ENCODE measurements at regions not wholly inside any gene's neighbourhood (a gene's known extent, or its start where the extent isn't known, plus 50 kb on each side); places are given as distances from the start of the nearest gene placed in this dataset.

DNA sequence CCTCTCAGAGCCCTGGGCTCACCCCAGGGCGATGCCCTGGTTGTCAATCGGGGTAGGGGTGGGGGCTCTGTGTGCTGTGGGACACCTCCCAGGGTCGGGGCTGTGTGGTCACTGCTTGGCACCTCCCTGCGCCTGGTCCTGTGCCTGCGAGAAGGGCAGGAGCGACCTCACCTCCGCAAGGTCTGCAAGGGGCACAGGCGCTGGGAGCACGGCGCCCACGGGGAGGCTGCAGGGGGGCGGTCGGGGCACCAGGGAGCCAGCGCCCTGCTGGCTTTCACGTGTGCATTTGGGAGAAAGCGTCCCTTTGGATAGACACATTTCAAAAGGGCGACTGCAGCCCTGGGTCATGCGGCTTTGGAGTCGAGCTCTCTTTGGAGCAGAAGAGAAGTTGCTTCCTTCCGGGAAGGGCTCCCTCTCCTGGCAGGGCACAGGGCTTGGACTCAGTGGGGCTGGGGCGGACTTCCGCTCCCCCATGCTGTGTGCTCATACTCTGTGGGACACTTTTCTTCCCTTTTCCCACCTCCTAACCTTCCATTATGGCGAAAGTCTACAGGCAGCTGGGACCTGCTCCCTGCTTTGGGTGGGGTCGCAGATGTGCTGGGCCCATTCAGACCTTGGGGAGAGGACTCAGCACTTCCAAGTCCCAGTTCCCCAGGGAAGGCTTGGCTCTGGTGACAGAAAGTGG is 52.9 kb upstream of the SLC28A3 start:
- CTCF ChIA-PET = interaction anchor here (0.7 to 1.4 kb wide), 2 partner anchors 283 to 1217 kb away, joined by 3 to 8 read pairs; no protein-coding TSS in a partner anchor
- Histone ChIP-seq H3K27me3 (ENCODE audit: control insufficient read depth, insufficient read depth, low read length) (no peaks in the 10 kb centered on the region), H3K9me3 (ENCODE audit: control insufficient read depth, insufficient read depth, low read length) (no peaks in the 10 kb centered on the region), H3K4me3 (ENCODE audit: low read depth, low read length) (no peak overlapping the region), H3K27ac (ENCODE audit: low read depth, low read length) (no peak overlapping the region)
- TF ChIP-seq, protein P1, sequence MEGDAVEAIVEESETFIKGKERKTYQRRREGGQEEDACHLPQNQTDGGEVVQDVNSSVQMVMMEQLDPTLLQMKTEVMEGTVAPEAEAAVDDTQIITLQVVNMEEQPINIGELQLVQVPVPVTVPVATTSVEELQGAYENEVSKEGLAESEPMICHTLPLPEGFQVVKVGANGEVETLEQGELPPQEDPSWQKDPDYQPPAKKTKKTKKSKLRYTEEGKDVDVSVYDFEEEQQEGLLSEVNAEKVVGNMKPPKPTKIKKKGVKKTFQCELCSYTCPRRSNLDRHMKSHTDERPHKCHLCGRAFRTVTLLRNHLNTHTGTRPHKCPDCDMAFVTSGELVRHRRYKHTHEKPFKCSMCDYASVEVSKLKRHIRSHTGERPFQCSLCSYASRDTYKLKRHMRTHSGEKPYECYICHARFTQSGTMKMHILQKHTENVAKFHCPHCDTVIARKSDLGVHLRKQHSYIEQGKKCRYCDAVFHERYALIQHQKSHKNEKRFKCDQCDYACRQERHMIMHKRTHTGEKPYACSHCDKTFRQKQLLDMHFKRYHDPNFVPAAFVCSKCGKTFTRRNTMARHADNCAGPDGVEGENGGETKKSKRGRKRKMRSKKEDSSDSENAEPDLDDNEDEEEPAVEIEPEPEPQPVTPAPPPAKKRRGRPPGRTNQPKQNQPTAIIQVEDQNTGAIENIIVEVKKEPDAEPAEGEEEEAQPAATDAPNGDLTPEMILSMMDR (IDR thresholded peaks at IDR 0.05; ENCODE audit: low read depth, low read length) = no peak
- no peak for DNase-seq (ENCODE audit: low read depth, low spot score)
- POLR2A ChIA-PET = no interaction called here

DNA sequence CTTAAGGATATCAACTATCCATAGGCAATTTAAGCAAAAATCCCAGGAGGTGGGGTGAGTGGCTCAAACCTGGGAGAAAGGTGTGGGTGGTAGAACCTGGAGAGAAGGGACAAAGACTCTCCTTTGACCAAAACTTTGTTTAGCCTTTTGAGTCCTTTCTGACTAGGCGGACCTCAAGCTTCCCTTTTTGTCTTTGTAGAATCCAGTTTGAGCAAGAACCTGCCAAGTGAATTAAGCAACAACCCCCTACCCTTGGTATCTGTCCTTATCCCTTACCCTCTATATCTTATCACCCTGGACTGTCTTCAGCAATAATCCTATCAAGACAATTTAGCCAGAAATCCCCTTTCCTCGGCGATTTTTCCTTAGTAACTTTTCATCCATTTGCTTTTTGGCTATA is 53.5 kb upstream of the SLC28A3 start:
- H3K9me3 ChIP-seq (ENCODE audit: control insufficient read depth, insufficient read depth, low read length) = no peaks in the 10 kb centered on the region
- DNase-seq (ENCODE audit: low read depth, low spot score) = no peak
- TF ChIP-seq, protein P1 (IDR thresholded peaks at IDR 0.05; ENCODE audit: low read depth, low read length) = no peak
- no peaks in the 10 kb centered on the region for H3K27me3 ChIP-seq (ENCODE audit: control insufficient read depth, insufficient read depth, low read length)
- ChIA-PET CTCF (interaction anchor here (0.5 to 1.4 kb wide), 2 partner anchors 24 to 1216 kb away, joined by 3 to 8 read pairs; no protein-coding TSS in a partner anchor), POLR2A (no interaction called here)
- H3K4me3 ChIP-seq (ENCODE audit: low read depth, low read length) = no peak overlapping the region
- no peak overlapping the region for H3K27ac ChIP-seq (ENCODE audit: low read depth, low read length)

DNA sequence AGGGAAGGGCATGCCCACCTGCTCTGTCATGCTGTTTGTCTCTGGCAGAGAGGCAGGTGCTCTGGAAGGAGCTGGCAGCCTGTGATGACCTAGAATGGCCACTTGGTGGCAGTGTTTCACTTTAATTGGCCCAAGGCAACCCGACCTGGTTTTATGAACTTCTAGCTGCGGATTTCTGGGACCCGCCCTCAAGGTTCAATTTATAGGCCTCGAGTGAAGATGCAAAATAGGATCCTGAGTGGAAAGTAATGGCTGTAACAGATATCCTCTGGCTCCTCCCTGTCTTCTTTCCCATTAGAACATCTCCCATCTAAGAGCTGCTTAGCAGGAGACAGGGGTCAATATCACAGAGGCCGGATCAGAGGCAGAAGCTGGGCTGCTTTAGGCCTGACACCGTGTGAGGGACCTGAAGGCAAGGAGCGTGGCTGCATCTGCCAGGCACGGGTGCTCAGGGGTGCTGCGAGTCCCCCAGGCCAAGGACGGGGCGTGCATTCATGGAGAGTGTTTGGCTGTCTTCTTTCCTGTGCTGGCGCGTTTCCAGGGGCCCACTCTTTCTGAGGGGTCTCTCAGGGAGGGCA is 56.7 kb upstream of the SLC28A3 start:
- ChIA-PET POLR2A (no interaction called here), CTCF (interaction anchor here (0.5 to 6.2 kb wide), 24 partner anchors 9 to 1342 kb away, joined by 3 to 141 read pairs (median 4); no protein-coding TSS in a partner anchor)
- Histone ChIP-seq H3K4me3 (ENCODE audit: low read depth, low read length) (no peak overlapping the region), H3K27me3 (ENCODE audit: control insufficient read depth, insufficient read depth, low read length) (no peaks in the 10 kb centered on the region), H3K9me3 (ENCODE audit: control insufficient read depth, insufficient read depth, low read length) (no peaks in the 10 kb centered on the region; the same call in 1 of the 2 replicates), H3K27ac (ENCODE audit: low read depth, low read length) (no peak overlapping the region)
- TF ChIP-seq, protein P1 (IDR thresholded peaks at IDR 0.05; ENCODE audit: low read depth, low read length) = peak; percentile 90
- peak; percentile 38 for DNase-seq (ENCODE audit: low read depth, low spot score)

DNA sequence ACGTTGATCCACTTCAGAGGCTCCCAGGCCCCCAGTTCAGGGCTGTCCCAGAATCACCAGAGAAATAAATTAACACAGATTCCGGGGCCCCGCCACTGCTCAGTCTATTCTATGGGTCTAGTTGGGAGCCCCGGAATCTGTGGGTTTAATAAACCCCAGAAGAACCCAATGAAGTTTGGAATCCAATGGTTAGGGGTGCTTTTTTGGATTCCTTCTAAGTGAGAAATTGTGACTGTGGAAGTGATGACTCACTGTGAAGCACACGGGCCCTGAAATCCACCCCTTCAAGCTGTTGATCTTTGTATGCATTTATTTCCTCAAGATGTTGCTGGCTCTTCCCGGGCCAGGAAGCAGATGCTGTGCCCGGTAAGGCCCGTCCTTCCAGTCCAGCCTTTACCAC is 57.3 kb upstream of the SLC28A3 start:
- ChIA-PET CTCF (interaction anchor here (0.5 to 6.2 kb wide), 12 partner anchors 9 to 1341 kb away, joined by 3 to 141 read pairs (median 6); no protein-coding TSS in a partner anchor), POLR2A (no interaction called here)
- TF ChIP-seq, protein P1 (IDR thresholded peaks at IDR 0.05; ENCODE audit: low read depth, low read length) = no peak

DNA sequence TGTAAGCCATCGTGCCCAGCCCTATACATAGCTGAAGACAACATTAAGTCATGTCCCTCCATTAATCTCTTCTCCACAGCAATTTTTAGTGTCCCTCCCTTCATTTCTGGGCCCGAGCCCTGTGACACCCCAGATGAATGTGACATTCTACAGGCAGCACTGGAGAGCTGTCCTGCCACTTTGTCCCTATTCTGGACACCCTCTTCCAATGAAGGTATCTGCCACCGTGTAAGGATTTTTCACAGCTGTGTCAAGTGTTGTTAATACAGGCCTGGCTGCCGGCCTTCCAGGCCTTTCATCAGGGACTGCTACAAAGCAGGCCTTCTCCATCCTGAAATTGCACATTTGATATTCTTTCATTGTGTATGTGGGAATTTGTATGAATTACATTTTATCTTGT is 62.0 kb upstream of the SLC28A3 start:
- POLR2A ChIA-PET = no interaction called here
- CTCF ChIA-PET = interaction anchor here (0.7 kb wide), 1 partner anchor 228 kb away, joined by 4 read pairs; no protein-coding TSS in a partner anchor

More for the DNA sequence above, 57.3 kb upstream of the SLC28A3 start:
- H3K27ac ChIP-seq (ENCODE audit: low read depth, low read length) = peak overlapping the region; percentile 21
- H3K27me3 ChIP-seq (ENCODE audit: control insufficient read depth, insufficient read depth, low read length) = no peaks in the 10 kb centered on the region
- H3K9me3 ChIP-seq (ENCODE audit: control insufficient read depth, insufficient read depth, low read length) = no peaks in the 10 kb centered on the region; the same call in 1 of the 2 replicates
- peak; percentile 8 for DNase-seq (ENCODE audit: low read depth, low spot score)
- H3K4me3 ChIP-seq (ENCODE audit: low read depth, low read length) = no peak overlapping the region

More for the DNA sequence above, 62.0 kb upstream of the SLC28A3 start:
- Histone ChIP-seq H3K4me3 (ENCODE audit: low read depth, low read length) (no peak overlapping the region), H3K27ac (ENCODE audit: low read depth, low read length) (no peak overlapping the region), H3K27me3 (ENCODE audit: control insufficient read depth, insufficient read depth, low read length) (no peaks in the 10 kb centered on the region), H3K9me3 (ENCODE audit: control insufficient read depth, insufficient read depth, low read length) (no peaks in the 10 kb centered on the region; the same call in 1 of the 2 replicates)
- TF ChIP-seq, protein P1 (IDR thresholded peaks at IDR 0.05; ENCODE audit: low read depth, low read length) = no peak
- no peak for DNase-seq (ENCODE audit: low read depth, low spot score)

All from AG04450 (cell line).